ENCODE measurements at regions not wholly inside any gene's neighbourhood (a gene's known extent, or its start where the extent isn't known, plus 50 kb on each side); places are given as distances from the start of the nearest gene placed in this dataset.

GRCh38 chr18:25739376-25739775 is 351.0 kb downstream of the SS18 start:
- Histone ChIP-seq H3K27ac (ENCODE audit: control insufficient read depth, insufficient read depth, low read length) (no peak overlapping the region), H3K79me2 (ENCODE audit: control insufficient read depth, insufficient read depth, low read length) (no peaks in the 10 kb centered on the region), H3K4me3 (ENCODE audit: control insufficient read depth in 2 of 3, extremely low read depth in 1 of 3, insufficient read depth in 2 of 3, low read depth in 1 of 3, low read length in 3 of 3) (no peak overlapping the region), H3K27me3 (ENCODE audit: control insufficient read depth, extremely low read depth, insufficient read depth, low read length) (no peaks in the 10 kb centered on the region), H3K4me2 (ENCODE audit: control insufficient read depth, extremely low read depth, insufficient read depth, low read depth, low read length) (no peak overlapping the region), H3K36me3 (ENCODE audit: control insufficient read depth in 2 of 2, extremely low read depth in 1 of 2, insufficient read depth in 2 of 2, low read length in 2 of 2) (no peaks in the 10 kb centered on the region), H4K20me1 (ENCODE audit: control insufficient read depth, extremely low read depth, insufficient read depth, low read length) (no peaks in the 10 kb centered on the region), H3K9me3 (ENCODE audit: control insufficient read depth, low read depth, low read length) (no peaks in the 10 kb centered on the region), H3K4me1 (ENCODE audit: control insufficient read depth, extremely low read depth, insufficient read depth, low read length) (peaks cover 8% of the 10 kb centered on the region), H3K9ac (ENCODE audit: control insufficient read depth, extremely low read depth, insufficient read depth, low read length) (no peak overlapping the region), H2AFZ (ENCODE audit: control insufficient read depth, low read length) (no peak overlapping the region), H3K9me1 (ENCODE audit: control insufficient read depth, extremely low read depth, insufficient read depth, low read length) (no peaks in the 10 kb centered on the region)
- no peak for TF ChIP-seq EZH2 (IDR thresholded peaks at IDR 0.05; ENCODE audit: low read length)
- FAIRE-seq (no peak), DNase-seq (ENCODE audit: low read depth, low spot score) (no peak)
- dilution Hi-C loops (cut with MboI; ENCODE audit: extremely low pct_ligation_motif_present, low sequenced_read_pairs), result no loop called here

- dilution Hi-C loops (cut with MboI; ENCODE audit: extremely low pct_ligation_motif_present, low sequenced_read_pairs), result no loop called here
- DNase-seq (ENCODE audit: low read depth, low spot score) (peak; percentile 21), FAIRE-seq (peak; percentile 88)
- Histone ChIP-seq H3K27ac (ENCODE audit: control insufficient read depth, insufficient read depth, low read length) (peak overlapping the region; percentile 15), H3K9me3 (ENCODE audit: control insufficient read depth, low read depth, low read length) (no peaks in the 10 kb centered on the region), H3K27me3 (ENCODE audit: control insufficient read depth, extremely low read depth, insufficient read depth, low read length) (no peaks in the 10 kb centered on the region), H3K4me2 (ENCODE audit: control insufficient read depth, extremely low read depth, insufficient read depth, low read depth, low read length) (no peak overlapping the region), H3K9ac (ENCODE audit: control insufficient read depth, extremely low read depth, insufficient read depth, low read length) (no peak overlapping the region), H3K79me2 (ENCODE audit: control insufficient read depth, insufficient read depth, low read length) (no peaks in the 10 kb centered on the region), H3K4me3 (ENCODE audit: control insufficient read depth in 2 of 3, extremely low read depth in 1 of 3, insufficient read depth in 2 of 3, low read depth in 1 of 3, low read length in 3 of 3) (no peak overlapping the region), H3K9me1 (ENCODE audit: control insufficient read depth, extremely low read depth, insufficient read depth, low read length) (no peaks in the 10 kb centered on the region), H2AFZ (ENCODE audit: control insufficient read depth, low read length) (no peak overlapping the region), H4K20me1 (ENCODE audit: control insufficient read depth, extremely low read depth, insufficient read depth, low read length) (no peaks in the 10 kb centered on the region), H3K36me3 (ENCODE audit: control insufficient read depth in 2 of 2, extremely low read depth in 1 of 2, insufficient read depth in 2 of 2, low read length in 2 of 2) (no peaks in the 10 kb centered on the region), H3K4me1 (ENCODE audit: control insufficient read depth, extremely low read depth, insufficient read depth, low read length) (peaks cover 8% of the 10 kb centered on the region)
- TF ChIP-seq EZH2 (IDR thresholded peaks at IDR 0.05; ENCODE audit: low read length), result no peak
- TF ChIP-seq CTCF (optimal IDR thresholded peaks at IDR 0.05 in 1 of 3, IDR thresholded peaks at IDR 0.05 in 1 of 3, conservative IDR thresholded peaks at IDR 0.05 in 1 of 3; ENCODE audit: extremely low read depth in 1 of 3, insufficient read depth in 2 of 3, low read length in 3 of 3), result no peak
These were observed 352.6 kb downstream of the SS18 start for GRCh38 chr18:25737710-25738311.

- no peak for FAIRE-seq
- Histone ChIP-seq H3K4me3 (ENCODE audit: control insufficient read depth in 2 of 3, extremely low read depth in 1 of 3, insufficient read depth in 2 of 3, low read depth in 1 of 3, low read length in 3 of 3) (no peak overlapping the region), H3K79me2 (ENCODE audit: control insufficient read depth, insufficient read depth, low read length) (no peaks in the 10 kb centered on the region), H3K9ac (ENCODE audit: control insufficient read depth, extremely low read depth, insufficient read depth, low read length) (no peak overlapping the region), H4K20me1 (ENCODE audit: control insufficient read depth, extremely low read depth, insufficient read depth, low read length) (no peaks in the 10 kb centered on the region), H2AFZ (ENCODE audit: control insufficient read depth, low read length) (no peak overlapping the region), H3K4me2 (ENCODE audit: control insufficient read depth, extremely low read depth, insufficient read depth, low read depth, low read length) (no peak overlapping the region), H3K27me3 (ENCODE audit: control insufficient read depth, extremely low read depth, insufficient read depth, low read length) (no peaks in the 10 kb centered on the region), H3K27ac (ENCODE audit: control insufficient read depth, insufficient read depth, low read length) (no peak overlapping the region), H3K4me1 (ENCODE audit: control insufficient read depth, extremely low read depth, insufficient read depth, low read length) (peaks cover 8% of the 10 kb centered on the region), H3K36me3 (ENCODE audit: control insufficient read depth in 2 of 2, extremely low read depth in 1 of 2, insufficient read depth in 2 of 2, low read length in 2 of 2) (no peaks in the 10 kb centered on the region), H3K9me1 (ENCODE audit: control insufficient read depth, extremely low read depth, insufficient read depth, low read length) (no peaks in the 10 kb centered on the region), H3K9me3 (ENCODE audit: control insufficient read depth, low read depth, low read length) (no peaks in the 10 kb centered on the region)
- no peak for TF ChIP-seq CTCF (optimal IDR thresholded peaks at IDR 0.05 in 1 of 3, IDR thresholded peaks at IDR 0.05 in 1 of 3, conservative IDR thresholded peaks at IDR 0.05 in 1 of 3; ENCODE audit: extremely low read depth in 1 of 3, insufficient read depth in 2 of 3, low read length in 3 of 3)
- no peak for TF ChIP-seq EZH2 (IDR thresholded peaks at IDR 0.05; ENCODE audit: low read length)
- dilution Hi-C loops (cut with MboI; ENCODE audit: extremely low pct_ligation_motif_present, low sequenced_read_pairs), result no loop called here
- no peak for DNase-seq (ENCODE audit: low read depth, low spot score)
These were observed 353.9 kb downstream of the SS18 start for GRCh38 chr18:25736516-25736915.

All from keratinocyte (primary cell).